ENCODE measurements at regions not wholly inside any gene's neighbourhood (a gene's known extent, or its start where the extent isn't known, plus 50 kb on each side); places are given as distances from the start of the nearest gene placed in this dataset.
"Not testable (repeated sequence)": the region's sequence is repeated elsewhere in the genome, so short reads cannot be mapped to it uniquely, and the experiment has no call there.

DNA sequence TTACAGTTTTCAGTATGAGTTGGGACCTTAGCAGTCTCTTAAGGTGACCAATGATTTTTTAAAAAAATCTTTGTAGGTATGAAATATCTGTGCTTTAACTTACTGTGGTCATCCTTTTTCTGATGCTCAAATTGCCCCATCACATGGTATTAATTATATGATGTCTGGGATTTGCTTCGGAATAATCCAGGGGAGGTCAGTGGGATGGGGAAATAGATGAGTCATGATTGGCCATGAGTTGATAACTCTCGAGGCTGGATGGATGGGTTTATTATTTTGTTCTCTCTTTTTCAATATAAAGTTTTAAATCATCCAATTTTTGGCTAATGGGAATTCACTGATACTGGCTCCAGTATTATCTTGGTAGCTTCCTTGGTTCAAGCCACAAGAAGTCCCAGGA, 370.3 kb upstream of the TPM1 start:
- no peak for DNase-seq
- in situ Hi-C loops (cut with MboI; ENCODE audit: low pct_unique_long_range_greater_than_20kb, low sequenced_read_pairs), result no loop called here

DNA sequence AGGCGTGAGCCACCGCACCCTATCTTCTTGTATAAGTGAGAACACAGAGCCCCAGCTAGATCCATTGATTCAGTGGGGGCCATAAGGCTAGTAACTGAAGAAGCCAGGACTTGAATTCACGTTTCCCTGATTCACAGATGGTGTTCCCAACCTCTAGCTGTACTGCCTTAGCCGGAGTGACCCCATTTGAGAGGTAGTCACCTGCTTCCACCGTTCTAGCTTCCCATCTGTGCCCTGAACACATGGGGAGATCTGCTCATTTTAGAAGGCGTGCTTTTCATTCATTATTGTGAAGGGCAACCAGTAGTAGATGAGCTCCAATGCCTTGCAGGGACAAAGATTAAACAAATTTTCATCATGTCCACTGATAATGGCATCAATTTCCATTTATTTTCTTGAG, 365.7 kb upstream of the TPM1 start:
- in situ Hi-C loops (cut with MboI; ENCODE audit: low pct_unique_long_range_greater_than_20kb, low sequenced_read_pairs), result no loop called here
- DNase-seq, result no peak

DNA sequence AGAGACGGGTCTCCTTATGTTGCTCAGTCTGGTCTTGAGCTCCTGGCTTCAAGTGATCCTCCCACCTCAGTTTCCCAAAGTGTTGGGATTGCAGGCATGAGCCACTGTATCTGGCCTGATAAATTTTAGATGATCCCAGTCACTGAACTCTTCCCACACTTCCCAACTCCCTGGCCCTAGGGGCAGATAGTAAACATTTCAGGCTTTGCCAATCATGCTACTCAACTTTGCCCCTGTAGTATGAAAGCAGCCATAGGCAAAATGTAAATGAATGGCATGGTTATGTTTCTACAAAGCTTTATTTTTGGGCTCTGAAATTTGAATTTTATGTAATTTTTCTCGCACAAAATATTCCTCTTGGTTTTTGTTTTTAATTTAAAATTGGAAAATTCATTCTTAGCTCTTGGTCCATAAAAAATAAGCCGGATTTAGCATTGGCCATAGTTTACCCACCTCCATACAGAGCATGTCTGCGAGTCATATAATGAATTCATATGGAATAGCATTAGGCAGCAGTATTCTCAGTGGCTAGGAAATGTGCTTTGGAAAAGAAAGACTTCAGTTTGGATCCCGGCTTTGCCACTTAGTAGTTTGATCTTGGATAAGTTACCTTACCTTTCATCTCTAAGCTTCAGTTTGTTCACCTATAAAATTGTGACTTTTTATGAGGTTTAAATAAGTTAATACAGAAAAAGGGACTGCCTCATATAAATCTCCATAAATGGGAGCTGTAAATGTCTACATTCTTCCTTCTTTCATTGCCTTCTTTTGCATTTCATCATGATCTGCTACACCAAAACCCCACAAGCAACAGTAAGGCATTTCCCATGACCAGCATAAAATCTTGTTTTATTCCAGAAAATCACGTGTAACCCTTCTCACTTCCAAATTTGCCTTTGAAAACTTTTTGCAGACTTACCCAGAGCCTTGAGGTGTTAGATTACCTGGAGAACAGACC, 360.3 kb upstream of the TPM1 start:
- no peak for DNase-seq
- in situ Hi-C loops (cut with MboI; ENCODE audit: low pct_unique_long_range_greater_than_20kb, low sequenced_read_pairs), result no loop called here

DNA sequence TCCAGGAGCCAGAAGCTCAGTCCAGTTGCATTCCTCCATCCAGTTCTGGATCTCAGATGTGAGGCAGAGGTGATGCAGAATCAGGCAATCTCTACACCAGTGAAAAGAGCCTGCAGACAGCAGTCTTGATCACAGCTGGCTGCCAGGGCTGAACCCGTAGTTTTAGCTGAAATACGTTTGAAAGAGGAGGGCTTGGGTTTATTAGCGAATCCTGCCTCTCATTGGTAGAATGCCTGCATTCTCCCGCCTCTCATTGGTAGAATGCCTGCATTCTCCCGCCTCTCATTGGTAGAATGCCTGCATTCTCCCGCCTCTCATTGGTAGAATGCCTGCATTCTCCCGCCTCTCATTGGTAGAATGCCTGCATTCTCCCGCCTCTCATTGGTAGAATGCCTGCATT, 359.4 kb upstream of the TPM1 start:
- in situ Hi-C loops (cut with MboI; ENCODE audit: low pct_unique_long_range_greater_than_20kb, low sequenced_read_pairs); DNase-seq: not testable (repeated sequence)

DNA sequence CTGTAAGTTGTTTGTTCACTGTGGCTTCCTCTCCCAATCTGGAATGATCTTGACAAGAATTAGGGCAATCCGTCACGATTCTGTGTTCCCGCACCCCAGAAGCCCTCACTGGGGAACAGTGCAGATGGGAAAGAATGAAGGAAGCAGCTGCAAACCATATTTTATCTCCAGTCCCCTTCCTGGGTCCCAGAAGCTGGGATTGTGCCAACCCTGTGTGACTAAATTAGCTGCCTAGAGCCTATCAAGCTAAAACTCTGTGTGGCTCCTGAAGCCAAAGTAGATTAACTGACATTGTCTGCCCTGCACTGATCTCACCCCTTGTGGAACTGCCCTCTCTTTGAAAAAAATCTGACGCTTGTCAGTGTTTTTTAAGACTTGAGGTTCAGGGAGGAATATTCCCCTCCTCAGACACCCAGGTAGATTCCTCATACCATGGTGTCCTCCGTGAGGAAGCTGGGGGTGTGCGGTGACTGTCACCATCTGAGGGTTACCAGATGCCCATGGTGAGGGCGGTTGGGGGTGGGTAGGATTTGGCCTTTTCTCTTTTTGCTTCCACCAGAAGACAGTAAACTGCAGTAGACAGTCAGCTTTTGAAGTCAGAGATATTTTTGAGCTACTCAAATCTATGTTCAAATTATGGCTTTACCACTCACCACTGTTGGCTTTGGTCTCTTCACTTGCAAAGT, 358.3 kb upstream of the TPM1 start:
- in situ Hi-C loops (cut with MboI; ENCODE audit: low pct_unique_long_range_greater_than_20kb, low sequenced_read_pairs), result no loop called here
- DNase-seq, result no peak

DNA sequence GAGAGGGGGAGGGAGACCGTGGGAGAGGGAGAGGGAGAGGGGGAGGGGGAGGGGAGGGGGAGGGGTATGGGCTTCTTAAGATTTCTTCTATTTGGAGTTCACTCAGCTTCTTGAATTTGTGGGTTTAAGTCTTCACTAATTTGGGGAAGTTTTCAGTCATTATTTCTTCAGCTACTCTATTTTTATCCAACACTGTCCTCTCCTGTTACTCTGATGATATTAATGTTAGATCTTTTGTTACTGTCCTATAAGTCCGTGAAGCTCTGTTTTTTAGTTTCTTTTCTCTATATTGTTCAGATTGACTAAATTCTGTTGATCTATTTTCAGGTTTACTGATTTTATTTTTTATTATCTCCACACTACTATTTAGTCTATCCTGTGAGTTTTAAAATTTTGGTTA, 351.5 kb upstream of the TPM1 start:
- in situ Hi-C loops (cut with MboI; ENCODE audit: low pct_unique_long_range_greater_than_20kb, low sequenced_read_pairs), result no loop called here
- DNase-seq, result no peak

DNA sequence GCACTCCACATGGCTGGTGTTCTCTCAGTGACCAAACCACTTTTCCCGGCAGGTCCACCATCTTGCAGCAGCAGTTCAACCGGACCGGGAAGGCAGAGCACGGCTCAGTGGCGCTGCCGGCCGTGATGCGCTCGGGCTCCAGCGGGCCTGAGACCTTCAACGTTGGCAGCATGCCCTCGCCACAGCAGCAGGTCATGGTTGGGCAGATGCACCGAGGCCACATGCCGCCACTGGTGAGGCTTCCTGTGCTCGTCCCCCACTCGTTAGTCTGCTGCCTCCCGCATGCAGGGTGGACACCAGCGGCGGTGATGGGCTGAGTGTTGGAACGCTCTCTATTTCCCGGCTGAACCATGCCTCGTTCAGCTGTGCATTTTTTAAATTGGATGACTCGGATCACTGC, 344.9 kb upstream of the TPM1 start:
- DNase-seq, result no peak
- in situ Hi-C loops (cut with MboI; ENCODE audit: low pct_unique_long_range_greater_than_20kb, low sequenced_read_pairs), result no loop called here

DNA sequence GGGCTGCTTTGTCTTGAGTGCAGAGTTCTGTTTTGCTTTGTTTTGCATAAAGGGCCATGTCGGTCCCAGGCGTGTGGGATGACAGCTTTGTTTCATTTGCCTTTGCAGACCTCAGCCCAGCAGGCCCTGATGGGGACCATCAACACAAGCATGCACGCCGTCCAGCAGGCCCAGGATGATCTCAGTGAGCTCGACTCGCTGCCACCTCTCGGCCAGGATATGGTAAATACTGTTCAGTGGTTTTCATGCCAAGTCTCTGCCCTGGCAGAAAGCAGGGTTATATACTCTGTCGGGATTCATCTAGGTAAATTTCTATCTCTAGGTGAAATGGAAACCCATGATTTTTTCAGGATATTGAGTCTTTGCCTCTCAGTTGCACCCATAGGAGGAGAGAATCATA, 343.9 kb upstream of the TPM1 start:
- in situ Hi-C loops (cut with MboI; ENCODE audit: low pct_unique_long_range_greater_than_20kb, low sequenced_read_pairs), result no loop called here
- DNase-seq, result no peak

DNA sequence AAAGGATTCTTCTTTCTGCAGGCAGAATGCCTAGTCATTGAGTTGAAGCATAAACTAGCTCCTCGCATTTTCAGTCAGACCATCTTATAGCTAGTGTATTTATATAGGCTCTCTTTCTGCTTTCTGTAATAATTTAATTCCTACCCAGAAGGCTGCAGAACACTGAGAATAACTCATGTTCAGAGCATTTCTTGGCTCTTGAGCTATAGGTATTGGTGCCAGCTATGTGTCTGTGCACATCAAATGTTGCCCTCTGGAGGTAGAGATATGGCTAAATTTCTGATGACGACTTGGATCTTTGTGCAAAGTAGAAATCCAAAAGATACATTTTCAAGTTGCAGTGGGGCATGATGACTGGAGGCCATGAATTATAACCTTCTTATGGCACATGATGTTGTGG, 336.2 kb upstream of the TPM1 start:
- in situ Hi-C loops (cut with MboI; ENCODE audit: low pct_unique_long_range_greater_than_20kb, low sequenced_read_pairs), result no loop called here
- no peak for DNase-seq

DNA sequence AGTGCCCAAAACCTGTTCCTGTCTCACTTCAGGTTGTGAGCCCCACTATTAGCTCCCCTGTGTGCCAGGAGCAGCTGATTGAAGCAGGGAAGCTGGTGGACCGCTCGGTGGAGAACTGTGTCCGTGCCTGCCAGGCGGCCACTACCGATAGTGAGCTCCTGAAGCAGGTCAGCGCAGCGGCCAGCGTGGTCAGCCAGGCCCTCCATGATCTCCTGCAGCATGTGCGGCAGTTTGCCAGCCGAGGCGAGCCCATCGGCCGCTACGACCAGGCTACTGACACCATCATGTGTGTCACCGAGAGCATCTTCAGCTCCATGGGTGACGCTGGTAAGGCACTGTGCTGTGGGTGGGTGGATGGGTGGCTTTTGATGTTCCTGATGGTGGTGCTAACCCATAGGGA, 334.1 kb upstream of the TPM1 start:
- no peak for DNase-seq
- in situ Hi-C loops (cut with MboI; ENCODE audit: low pct_unique_long_range_greater_than_20kb, low sequenced_read_pairs), result no loop called here

DNA sequence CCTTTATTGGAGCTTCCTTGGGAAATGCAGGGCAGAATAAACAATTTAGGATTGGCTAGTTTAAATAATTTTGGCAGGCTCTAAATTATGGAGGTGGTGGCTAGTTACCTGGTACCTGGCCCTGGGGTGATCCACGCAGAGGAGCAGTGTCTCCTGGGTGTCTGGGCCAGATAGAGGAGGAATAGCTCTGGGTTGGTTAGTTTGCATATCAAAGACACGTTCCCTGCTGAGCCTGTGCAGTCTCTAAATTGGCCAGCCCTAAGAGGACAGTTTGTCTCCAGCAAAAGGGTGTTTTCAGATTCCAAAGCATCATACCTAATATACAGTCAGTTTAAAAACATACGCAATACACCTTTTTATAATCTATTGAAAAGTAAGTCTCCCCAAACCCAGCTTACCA, 333.3 kb upstream of the TPM1 start:
- in situ Hi-C loops (cut with MboI; ENCODE audit: low pct_unique_long_range_greater_than_20kb, low sequenced_read_pairs), result no loop called here
- no peak for DNase-seq

DNA sequence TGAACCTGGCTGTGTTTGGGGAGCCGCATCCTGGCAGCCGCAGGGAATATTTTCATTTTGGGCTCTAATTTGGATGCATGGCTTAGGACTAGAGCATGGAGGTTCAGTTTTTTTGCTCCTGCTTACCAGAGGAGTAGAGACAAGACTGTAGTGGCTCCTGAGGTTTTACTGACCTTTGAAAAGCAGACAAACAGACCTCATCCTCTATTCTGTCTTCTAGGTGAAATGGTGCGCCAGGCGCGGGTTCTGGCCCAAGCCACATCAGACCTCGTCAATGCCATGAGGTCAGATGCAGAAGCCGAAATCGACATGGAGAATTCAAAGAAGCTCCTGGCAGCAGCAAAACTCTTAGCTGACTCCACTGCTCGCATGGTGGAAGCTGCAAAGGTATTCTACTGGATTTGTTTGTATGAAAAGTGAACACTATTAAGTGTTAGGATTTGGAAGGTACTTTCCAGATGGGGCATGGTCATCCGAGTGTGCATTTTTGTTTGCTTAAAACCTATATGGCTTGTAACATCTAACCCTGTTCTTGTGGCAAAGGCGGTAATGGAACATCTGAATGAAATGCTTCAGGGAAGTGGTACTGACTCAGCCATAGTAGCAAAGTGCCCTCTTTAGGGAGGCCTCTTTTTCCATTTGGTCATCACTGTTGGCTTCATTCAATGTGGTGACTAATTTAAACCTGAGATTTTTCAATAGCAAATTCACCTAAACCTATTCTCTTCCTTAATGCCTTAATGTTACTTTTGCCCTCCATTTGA, 330.7 kb upstream of the TPM1 start:
- in situ Hi-C loops (cut with MboI; ENCODE audit: low pct_unique_long_range_greater_than_20kb, low sequenced_read_pairs), result no loop called here
- no peak for DNase-seq

DNA sequence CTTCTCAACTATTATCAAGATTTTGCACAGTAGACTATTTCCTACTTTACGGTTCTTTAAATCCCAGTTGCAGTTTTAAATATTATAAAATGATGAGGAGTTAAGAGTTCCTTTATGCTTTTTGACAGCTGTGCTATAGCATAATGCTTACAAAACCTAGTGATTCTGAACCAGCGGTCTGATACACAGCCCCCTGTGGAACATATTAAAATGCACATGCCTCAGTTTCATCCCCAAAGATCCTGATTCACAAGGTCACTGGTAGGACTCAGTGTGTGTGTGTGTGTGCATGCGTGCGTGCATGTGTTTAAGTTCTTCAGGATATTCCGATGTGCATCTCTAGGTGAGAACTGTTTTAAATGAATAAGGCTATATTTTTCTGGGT, 330.1 kb upstream of the TPM1 start:
- in situ Hi-C loops (cut with MboI; ENCODE audit: low pct_unique_long_range_greater_than_20kb, low sequenced_read_pairs), result no loop called here
- DNase-seq, result no peak

DNA sequence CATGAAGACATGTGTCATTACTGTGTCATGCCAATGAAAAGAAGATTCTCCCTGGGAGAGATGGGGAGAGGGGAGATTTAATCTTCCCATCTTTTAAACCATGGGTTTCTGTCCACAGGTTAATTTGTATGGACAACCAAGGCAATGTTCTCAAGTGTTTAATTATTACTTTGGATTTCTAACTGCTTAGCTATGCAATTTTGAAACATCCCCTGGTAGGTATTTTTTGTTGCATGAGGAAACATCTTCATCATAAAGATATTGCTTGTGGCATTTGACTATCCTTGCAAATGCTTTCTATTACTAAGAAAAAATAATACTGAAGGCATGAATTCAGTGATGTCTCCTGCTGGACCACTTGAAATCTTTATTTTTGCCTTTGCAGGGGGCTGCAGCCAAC, 326.6 kb upstream of the TPM1 start:
- in situ Hi-C loops (cut with MboI; ENCODE audit: low pct_unique_long_range_greater_than_20kb, low sequenced_read_pairs), result no loop called here
- no peak for DNase-seq

DNA sequence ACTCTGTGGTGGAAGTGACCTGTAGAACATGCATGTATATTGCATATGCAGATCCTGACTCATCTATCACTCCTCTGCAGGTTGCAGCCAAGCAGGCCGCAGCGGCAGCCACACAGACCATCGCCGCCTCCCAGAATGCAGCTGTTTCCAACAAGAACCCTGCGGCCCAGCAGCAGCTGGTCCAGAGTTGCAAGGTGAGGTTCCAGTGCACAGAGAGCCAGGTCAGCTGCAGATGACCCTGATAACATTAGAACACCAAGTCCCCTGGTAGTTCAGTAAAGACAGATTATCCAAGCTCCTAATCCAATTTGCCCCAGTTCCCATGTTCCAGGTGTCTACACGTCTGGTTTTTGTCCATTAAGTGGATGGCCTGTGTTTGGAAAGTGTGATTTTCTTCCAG, 325.1 kb upstream of the TPM1 start:
- DNase-seq, result no peak
- in situ Hi-C loops (cut with MboI; ENCODE audit: low pct_unique_long_range_greater_than_20kb, low sequenced_read_pairs), result no loop called here

DNA sequence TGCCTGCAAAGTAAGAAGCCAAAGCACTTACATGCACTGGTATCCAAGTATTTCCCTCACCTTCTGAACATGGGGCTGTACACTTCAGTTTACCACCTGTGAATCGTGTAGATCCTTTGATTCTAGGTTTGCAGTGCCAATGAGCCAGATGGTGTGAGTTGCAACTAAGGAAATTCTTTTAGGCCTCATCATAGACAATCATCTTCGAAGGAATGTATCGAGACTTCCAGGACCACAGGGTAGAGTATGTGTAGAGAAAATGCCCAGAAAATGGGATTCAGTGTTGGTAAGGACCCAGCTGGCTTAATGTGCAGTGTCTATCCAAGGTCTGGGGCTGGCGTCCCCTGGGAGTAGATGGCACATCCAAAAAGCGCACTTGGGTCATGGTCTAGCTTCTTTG, 323.2 kb upstream of the TPM1 start:
- in situ Hi-C loops (cut with MboI; ENCODE audit: low pct_unique_long_range_greater_than_20kb, low sequenced_read_pairs), result no loop called here
- DNase-seq, result no peak

DNA sequence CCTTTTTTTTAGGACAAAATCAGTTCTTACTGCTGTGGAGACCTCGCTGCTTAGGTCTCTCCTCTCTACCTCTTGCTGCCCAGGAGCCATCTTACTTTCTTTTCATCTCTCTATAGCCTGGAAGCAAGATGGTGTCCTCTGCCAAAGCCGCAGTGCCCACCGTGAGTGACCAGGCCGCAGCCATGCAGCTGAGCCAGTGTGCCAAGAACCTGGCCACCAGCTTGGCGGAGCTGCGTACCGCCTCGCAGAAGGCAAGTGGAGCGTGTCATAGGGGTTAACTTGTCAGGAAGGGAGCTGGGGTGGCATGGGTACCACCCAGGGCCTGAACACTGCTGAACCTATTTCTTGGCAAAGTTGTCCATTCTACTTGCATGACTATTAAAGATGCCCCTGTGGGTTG, 320.3 kb upstream of the TPM1 start:
- no peak for DNase-seq
- in situ Hi-C loops (cut with MboI; ENCODE audit: low pct_unique_long_range_greater_than_20kb, low sequenced_read_pairs), result no loop called here

DNA sequence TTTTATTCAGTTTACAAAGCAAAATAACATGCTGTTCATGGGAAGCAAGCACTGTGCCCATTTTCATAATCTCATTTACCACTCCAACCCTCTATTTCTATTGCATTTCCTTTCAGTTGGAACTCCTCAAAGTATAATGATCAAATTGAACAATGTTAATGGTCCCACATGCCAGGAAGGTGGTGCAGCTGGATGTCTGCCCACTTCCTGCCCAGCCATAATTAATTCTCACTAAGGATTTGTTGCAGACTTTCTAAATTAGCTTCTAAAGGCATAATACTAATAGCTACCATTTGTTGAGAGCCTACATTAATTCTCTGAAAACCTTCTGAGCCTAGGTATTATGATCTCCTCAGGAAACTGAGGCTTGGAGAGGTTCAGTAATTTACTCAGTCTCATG, 316.1 kb upstream of the TPM1 start:
- in situ Hi-C loops (cut with MboI; ENCODE audit: low pct_unique_long_range_greater_than_20kb, low sequenced_read_pairs), result no loop called here
- no peak for DNase-seq

DNA sequence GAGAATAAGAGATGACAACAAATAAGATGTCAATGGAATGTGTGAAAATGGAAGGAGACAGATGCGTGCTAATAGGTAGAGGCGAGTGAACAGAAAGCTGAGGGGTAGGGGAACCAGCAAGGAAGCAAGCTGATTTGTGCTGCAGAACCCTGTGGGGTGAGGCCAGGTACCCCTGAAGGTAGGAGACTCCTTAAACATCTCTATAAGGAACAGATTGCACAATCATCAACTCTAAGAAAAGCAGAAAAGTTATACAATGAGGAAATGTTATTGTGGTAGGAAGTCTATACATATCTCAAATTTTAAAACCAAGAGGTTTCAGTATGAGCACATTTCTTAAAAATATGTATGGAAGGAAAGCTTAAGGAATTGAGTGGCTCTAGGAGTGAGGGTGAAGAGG, 315.0 kb upstream of the TPM1 start:
- DNase-seq, result no peak

DNA sequence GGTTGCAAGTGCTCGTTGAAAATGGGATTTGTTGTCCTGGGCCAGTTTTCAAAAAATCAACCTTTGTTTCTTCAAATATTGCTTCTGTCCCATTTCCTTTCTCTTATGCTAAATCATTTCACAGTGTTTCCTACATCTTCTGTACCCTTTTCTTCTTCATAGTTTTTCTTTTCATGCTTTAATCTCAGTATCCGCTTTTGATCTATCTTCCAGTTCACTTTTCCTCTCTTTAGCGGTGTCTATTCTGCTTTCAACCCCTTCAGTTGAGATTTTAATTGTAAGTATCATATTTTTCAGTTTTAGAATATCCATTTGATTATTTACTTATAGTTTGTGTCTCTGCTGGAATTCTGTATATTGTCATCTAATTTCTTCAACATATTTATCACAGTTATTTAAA, 311.7 kb upstream of the TPM1 start:
- in situ Hi-C loops (cut with MboI; ENCODE audit: low pct_unique_long_range_greater_than_20kb, low sequenced_read_pairs), result no loop called here
- DNase-seq, result no peak

More for the DNA sequence above, 315.0 kb upstream of the TPM1 start:
- in situ Hi-C loops (cut with MboI; ENCODE audit: low pct_unique_long_range_greater_than_20kb, low sequenced_read_pairs), result no loop called here

All from KBM-7 (cell line).